RWPE1 (cell line): ENCODE measurements at regions not wholly inside any gene's neighbourhood (a gene's known extent, or its start where the extent isn't known, plus 50 kb on each side); places are given as distances from the start of the nearest gene placed in this dataset.

ENCODE experiments used
- CTCF ChIA-PET: fragments of 350-600 bp; sonication (Branson Sonifier 250); formaldehyde crosslinking; extraction: SDS; loops from one replicate; lab custom pipeline; 2021; lab: Yijun Ruan, JAX
- POLR2A ChIA-PET: fragments of 400-600 bp; formaldehyde crosslinking; extraction: SDS; loops from one replicate; lab custom pipeline; 2020; ENCODE audit warnings: antibody characterized with exemption; ENCODE audit not compliant: low non-redundant PET; lab: Yijun Ruan, JAX
- DNase-seq: peaks from one replicate; pipeline ENCODE4 v3.0.0; 2012; ENCODE audit warnings: low spot score
- H3K27ac ChIP-seq: fragments of 450-650 bp; 2 replicates; pipeline ENCODE4 v1.5.1; 2017
- TF ChIP-seq, protein P1 (sequence below): fragments of 450-650 bp; conservative IDR thresholded peaks from 2 replicates; pipeline ENCODE4 v1.5.1; 2017; ENCODE audit warnings: low read depth, mild to moderate bottlenecking

DNA sequence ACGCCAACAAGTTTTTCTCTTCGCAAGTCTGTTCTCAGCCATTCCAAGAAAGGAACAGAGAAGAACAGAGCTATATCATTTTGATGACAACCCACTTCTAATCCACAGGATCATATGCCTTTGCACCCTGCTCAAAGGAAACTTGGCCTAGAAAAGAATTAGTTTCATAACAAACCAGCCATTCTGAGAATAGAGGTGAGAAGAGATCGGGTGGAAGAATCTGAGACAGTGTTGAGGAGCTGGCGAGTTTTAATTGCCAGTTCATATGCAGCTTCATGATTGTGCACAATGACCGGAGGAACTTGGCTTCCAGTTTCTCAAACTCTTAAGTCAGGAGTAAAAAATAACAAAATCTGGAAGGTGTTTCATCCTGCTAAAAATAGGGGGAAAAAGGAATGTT is 380.0 kb downstream of the NR2F1-AS1 start:
- H3K27ac ChIP-seq = no peak overlapping the region
- TF ChIP-seq, protein P1, sequence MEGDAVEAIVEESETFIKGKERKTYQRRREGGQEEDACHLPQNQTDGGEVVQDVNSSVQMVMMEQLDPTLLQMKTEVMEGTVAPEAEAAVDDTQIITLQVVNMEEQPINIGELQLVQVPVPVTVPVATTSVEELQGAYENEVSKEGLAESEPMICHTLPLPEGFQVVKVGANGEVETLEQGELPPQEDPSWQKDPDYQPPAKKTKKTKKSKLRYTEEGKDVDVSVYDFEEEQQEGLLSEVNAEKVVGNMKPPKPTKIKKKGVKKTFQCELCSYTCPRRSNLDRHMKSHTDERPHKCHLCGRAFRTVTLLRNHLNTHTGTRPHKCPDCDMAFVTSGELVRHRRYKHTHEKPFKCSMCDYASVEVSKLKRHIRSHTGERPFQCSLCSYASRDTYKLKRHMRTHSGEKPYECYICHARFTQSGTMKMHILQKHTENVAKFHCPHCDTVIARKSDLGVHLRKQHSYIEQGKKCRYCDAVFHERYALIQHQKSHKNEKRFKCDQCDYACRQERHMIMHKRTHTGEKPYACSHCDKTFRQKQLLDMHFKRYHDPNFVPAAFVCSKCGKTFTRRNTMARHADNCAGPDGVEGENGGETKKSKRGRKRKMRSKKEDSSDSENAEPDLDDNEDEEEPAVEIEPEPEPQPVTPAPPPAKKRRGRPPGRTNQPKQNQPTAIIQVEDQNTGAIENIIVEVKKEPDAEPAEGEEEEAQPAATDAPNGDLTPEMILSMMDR = no peak
- POLR2A ChIA-PET = no interaction called here
- CTCF ChIA-PET = interaction anchor here (0.6 to 0.7 kb wide), 2 partner anchors 135 to 424 kb away, joined by 4 to 5 read pairs; no protein-coding TSS in a partner anchor
- no peak for DNase-seq

DNA sequence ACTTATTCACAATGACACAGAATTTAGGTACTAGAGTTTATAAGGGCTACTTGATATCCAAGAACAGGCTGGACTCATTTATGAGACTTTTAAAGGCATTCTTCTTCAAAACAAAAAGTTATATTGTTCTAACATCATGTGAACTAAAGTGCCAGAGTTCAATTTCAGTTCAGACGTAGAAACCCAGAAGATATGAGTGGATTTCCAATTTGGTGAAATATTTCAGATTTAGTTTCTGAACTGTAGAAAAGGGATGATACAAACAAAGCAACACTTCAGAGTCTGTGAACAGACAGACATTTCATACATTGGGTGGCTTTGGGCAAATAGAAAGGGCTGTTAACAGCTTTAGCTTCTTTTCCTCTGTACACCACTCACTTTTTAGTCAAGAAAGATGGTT is 384.0 kb downstream of the NR2F1-AS1 start:
- ChIA-PET POLR2A (no interaction called here), CTCF (interaction anchor here (0.6 kb wide), 1 partner anchor 12 kb away, joined by 3 read pairs; no protein-coding TSS in a partner anchor)
- no peak overlapping the region for H3K27ac ChIP-seq
- DNase-seq = no peak
- TF ChIP-seq, protein P1 = no peak

DNA sequence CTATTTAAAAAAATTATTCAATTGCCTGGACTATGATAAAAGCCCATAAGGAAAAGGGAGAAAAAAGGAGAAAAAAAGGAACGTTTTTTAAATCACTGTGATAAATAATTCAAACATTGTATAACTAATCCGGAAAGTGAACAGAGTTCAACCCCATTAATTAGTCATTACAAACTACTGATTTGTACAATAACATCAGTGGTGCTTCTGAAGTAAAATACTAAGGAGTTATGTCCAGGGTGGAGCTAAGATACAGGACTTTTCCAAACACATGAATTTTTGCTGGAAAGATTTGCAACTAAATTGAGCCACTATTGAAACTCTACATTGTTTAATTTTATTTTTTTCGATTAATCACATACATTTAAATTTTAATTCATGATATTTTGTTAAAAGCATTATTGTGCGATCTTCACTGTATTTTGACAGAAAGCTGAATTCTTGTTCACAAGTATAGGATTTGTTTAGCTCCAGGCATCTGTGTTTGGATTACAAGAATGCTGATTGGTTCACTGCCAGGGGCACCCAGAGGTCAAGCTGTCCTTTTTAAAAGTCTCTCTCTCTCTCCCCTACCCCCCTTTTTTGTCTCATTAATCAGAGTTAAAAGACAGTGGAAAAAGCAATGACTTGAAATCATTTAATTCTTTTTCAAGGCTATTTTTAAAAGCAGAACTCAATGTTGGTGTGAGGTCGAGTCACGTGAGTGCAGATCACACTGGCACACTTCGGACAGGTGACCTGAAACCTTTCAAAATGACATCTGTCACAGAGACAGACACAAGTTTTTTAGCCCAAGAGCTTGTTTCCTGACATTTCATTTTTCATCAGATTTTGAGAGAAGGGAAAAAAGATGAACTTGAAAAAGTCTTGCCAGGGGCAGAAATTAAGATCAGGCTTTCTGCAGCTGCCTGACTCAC is 387.3 kb downstream of the NR2F1-AS1 start:
- H3K27ac ChIP-seq = no peak overlapping the region
- ChIA-PET CTCF (interaction anchor here (0.8 kb wide), 1 partner anchor 10 kb away, joined by 3 read pairs; no protein-coding TSS in a partner anchor), POLR2A (no interaction called here)
- TF ChIP-seq, protein P1 = no peak
- DNase-seq = peak; percentile 12

DNA sequence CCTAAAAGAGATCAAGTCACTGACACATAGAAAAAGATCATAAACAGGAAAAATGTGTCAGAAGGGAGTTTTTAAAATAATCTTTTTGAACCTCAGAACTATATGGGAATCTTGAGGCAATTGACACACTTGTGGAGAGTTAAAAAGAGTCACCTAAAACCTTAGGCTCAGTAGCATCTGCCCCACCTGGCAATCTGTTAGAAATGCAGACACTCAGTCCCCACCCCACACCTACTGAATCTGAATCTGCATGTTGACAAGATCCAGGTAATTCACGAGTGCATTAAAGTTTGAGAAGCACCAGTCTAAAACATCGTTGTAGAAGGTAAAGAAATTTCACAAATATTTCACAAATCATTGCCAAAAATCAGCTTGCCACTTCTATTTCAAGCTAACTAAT is 388.3 kb downstream of the NR2F1-AS1 start:
- no peak for DNase-seq
- no peak overlapping the region for H3K27ac ChIP-seq
- TF ChIP-seq, protein P1 = no peak
- ChIA-PET POLR2A (no interaction called here), CTCF (no interaction called here)

DNA sequence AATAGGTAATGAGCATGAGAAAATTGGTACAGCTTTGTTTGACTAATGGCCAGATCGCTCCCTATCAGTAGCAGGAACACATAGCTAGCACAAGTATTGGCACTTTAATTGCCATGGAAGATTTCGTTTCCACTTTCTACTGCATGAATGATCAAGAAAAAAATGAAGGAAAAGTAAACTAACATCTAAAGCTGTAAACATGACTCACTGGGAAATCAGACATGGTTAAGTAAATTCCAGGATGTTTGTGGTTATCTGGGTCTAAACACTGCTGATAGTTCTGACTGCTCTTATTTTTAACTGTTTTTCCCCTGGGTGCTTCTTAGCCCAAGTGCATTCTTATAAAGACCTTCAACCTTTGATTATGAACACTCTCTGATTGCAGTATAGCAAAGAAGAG is 388.9 kb downstream of the NR2F1-AS1 start:
- peak; percentile 77 for DNase-seq
- ChIA-PET CTCF (no interaction called here), POLR2A (no interaction called here)
- no peak overlapping the region for H3K27ac ChIP-seq
- TF ChIP-seq, protein P1 = no peak

DNA sequence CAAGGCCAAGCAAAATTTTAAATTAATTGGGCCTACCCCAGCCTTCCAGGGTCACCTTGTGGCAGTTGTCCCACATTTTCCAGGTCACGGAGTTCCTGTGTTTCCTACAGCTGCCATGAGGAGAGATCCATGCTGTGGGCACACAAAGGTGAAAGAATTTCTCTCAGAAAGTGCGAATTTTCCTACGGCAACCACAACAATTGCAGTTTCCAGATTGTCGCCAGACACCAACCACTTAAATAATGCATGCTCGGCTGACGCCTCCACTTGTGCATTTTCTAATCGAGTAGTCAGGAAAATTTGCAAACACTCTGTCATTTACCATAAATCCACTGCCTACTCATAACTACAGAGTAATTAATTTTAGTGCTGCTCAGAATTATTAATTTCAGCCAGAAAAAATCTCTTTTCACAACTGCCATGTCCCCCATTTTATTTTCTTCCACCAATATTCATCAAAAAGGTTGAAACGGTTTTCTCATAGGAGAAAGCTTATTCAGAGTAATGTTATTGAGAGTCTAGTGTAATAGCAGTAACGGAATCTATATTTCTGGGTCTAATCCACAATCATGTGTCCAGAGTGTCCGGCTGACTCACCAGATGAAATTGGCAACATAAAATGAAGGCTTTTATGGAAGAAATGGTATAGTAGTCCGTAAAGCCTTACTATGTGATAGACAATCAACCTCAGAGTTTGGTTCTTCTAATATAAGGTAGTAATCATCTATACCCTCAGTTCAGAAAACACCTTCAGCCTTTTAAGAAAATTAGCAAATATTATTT is 389.8 kb downstream of the NR2F1-AS1 start:
- TF ChIP-seq, protein P1 = no peak
- no peak for DNase-seq
- CTCF ChIA-PET = no interaction called here
- no peak overlapping the region for H3K27ac ChIP-seq
- POLR2A ChIA-PET = no interaction called here
